ENCODE measurements at regions not wholly inside any gene's neighbourhood (a gene's known extent, or its start where the extent isn't known, plus 50 kb on each side); places are given as distances from the start of the nearest gene placed in this dataset.

DNA sequence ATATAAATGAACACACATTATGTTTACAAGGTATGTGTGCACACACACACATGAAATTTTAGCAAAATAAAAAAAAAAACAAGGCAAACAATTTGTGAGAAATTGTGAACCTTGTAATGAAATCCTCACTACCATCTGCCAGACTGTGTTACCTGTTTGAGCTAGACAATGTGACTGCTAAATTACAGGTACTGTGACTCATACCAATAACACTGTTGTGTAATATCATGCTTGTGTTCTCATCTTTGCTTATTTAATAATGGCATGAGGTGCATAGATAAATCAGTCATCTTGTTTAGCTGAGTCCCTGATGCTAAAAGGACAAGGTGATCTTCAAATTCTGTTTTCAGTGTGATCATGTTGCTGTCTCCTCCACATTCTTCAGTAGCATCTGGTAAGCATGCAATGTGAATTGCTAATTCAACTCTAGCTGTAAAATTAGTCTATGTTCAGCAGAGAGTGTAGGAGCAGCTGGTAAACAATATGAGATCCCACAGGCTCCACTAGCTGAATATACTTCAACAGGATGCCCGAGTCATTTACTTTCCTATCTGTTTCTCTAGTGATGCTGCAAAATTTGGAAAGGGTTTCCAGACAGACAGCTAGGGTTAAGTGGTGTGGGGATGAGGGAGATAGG, 966.3 kb upstream of the C9orf72 start:
- TF ChIP-seq, protein P1, sequence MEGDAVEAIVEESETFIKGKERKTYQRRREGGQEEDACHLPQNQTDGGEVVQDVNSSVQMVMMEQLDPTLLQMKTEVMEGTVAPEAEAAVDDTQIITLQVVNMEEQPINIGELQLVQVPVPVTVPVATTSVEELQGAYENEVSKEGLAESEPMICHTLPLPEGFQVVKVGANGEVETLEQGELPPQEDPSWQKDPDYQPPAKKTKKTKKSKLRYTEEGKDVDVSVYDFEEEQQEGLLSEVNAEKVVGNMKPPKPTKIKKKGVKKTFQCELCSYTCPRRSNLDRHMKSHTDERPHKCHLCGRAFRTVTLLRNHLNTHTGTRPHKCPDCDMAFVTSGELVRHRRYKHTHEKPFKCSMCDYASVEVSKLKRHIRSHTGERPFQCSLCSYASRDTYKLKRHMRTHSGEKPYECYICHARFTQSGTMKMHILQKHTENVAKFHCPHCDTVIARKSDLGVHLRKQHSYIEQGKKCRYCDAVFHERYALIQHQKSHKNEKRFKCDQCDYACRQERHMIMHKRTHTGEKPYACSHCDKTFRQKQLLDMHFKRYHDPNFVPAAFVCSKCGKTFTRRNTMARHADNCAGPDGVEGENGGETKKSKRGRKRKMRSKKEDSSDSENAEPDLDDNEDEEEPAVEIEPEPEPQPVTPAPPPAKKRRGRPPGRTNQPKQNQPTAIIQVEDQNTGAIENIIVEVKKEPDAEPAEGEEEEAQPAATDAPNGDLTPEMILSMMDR (optimal IDR thresholded peaks at IDR 0.05 in 1 of 3, IDR thresholded peaks at IDR 0.05 in 1 of 3, conservative IDR thresholded peaks at IDR 0.05 in 1 of 3; ENCODE audit: extremely low read depth in 1 of 3, insufficient read depth in 2 of 3, low read length in 3 of 3) = no peak
- TF ChIP-seq EZH2 (IDR thresholded peaks at IDR 0.05; ENCODE audit: low read length) = no peak

Measured in keratinocyte (primary cell).